GM21423 (cell line): ENCODE measurements at regions not wholly inside any gene's neighbourhood (a gene's known extent, or its start where the extent isn't known, plus 50 kb on each side); places are given as distances from the start of the nearest gene placed in this dataset.

Experiments
- ATAC-seq: cut with Tn5 transposase; IDR thresholded peaks from one replicate; pipeline ENCODE4 v1.9.1; 2021; ENCODE audit warnings: mild to moderate bottlenecking, moderate library complexity; ENCODE audit not compliant: unreplicated experiment

DNA sequence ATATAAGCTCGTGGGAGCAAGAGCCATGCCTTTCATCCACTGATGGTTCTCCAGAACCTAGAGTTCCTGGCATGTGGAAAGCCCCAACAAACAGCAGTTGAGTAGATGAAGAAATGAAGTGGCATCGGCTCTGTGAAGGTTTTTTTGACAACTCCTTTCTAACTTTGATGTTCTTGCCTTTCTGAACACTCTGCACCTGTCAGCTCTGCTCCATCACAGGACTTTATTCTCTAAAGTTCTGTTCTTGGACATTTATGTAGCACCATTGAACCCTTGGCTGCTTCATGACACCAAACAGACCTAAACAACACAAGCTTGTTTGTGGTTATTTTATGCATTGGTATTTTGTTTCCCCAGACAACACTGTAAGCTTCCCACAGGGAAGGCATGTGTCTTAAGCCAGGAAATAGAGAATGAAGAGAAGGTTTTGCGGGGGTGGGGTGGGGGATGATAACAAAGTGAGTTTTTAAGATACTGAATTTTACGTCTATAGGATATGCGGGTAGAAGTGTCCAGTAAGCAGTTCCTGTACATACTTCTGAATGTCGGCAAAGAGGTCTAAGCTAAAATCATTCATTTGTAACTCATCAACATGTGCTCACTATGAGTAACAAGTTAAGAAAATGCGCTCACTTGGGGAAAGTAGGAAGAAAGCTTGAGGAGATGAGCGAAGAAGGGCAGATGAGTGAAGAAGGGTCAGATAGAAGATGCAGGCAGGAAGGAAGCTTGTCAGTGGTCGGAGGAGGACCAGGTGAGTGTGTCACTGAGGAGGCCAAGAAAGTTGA is 146.0 kb upstream of the PLEKHG7 start:
- no peak for ATAC-seq

- peak; percentile 26 for ATAC-seq
Measured at GRCh38 chr12:92556141-92556540, 146.6 kb upstream of the PLEKHG7 start.

DNA sequence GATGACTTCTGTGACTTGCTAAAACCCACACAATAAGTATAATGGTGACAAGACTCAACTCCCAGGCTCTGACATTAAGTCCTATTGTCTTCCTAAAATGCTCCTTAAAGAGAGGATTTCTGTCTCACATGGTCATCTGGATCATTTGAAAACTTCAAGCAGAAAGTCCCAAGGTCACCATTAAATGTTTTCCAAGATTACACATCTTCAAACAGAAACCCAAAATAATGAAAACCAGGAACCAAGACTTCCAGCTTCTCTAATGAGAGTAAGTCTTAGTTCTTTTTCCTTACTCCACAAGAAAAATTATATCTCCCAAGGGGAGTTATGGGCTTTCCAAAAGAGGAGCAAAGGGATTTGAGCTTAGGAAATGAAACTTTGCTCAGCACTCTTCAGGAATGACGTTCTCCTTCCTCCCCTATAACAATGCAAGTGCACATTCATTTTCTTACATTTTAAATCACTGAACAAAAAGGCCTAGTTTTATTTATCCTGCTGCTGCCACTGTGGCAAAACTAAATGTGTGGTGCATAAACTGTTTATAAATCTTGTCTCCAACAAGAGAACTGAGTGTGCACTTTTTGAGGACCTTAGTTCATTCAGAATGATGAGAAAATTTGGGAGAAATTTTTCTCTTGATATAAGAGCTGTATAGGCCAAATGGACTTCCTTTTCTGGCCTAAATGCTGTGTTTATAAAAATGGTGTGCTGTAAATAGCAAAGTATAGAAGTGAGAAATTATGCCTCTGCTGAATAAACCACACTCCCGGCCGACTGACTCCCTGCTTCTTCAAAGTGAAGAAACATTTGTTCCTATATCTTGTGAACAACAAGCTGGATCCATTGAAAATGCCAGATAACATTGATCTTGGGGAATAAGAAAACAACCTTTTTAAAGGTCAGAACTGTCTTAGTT is 148.4 kb upstream of the PLEKHG7 start:
- ATAC-seq: no peak

GRCh38 chr12:92553389-92553788 is 149.4 kb upstream of the PLEKHG7 start:
- ATAC-seq: no peak

DNA sequence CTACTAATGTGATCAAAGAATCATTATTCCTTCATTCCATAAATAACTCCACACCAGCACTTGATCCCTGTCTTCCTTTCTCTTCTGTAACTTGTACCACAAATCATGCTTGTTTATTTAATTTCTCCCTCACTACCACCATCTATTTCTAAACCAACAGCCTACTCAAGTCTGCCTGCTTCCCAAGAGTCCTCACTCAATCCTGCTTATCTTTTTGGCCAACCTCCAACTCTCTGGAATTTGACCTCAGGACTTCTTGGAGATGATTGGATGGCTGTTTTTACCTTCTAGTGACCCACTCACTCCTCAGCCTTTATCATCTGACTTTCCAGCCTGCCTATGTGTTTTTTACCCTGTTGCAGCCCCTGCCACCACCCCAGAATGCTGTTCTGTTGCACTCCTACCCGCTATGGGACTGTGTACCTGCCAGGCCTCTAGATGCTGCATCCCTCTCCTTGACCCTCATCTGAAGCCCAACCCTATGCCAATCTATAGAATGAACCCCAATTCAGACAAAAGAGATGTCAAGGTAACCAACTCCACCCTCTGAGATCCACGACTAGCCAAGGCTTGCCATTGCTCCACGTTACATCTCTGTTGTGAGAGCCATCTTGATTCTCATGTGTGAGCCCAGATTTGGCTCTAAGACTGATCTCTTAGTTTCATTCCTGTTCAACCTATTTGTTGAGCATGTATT is 150.2 kb upstream of the PLEKHG7 start:
- ATAC-seq: no peak

DNA sequence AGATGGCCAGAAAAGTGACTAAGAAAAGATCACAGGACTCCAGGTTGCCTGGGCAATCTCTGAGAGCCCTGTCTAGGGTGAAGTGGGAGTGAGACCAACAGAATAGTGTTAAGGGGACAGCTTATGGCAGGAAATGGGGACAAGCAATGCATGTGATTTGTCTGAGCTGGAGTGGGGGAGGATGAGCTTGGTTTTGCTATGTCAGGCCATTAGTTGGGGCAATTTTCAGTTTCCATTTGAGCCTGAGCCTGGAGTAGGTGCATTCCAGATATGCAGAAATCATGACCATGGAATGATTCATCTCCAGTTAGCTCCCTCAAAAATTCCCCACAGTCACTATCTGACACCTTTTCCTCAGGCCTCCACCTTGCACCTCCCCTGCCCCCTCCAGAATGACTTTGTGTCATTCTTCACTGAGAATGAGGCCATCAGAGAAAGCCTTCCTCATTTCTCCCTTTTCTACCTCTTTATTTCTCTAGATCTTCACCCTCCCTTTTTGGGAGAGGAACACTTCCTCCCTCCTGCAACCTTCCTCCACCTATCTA is 150.9 kb upstream of the PLEKHG7 start:
- ATAC-seq: peak; percentile 51

DNA sequence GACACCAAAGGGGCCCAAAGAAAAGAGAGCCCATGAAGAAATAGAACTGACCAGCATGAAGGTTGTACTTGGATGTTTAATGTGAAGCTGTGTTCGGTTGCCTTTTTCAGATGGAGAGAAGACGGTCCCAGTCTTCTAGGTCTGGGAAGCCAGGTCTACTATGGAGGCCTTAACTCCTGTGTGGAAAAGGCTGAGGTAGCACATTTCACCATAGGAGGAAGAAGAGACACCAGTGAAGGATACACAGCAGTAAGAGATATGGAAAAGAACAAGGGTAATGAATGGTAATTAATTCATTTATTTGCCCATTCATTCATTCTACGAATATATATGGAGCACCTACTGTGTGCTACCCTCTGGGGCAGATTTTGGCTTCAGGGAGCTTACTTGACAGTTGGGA is 151.6 kb upstream of the PLEKHG7 start:
- ATAC-seq: no peak

- ATAC-seq: no peak
Measured at GRCh38 chr12:92550661-92551060, 152.1 kb upstream of the PLEKHG7 start.

GRCh38 chr12:92550254-92550653 is 152.5 kb upstream of the PLEKHG7 start:
- no peak for ATAC-seq

- ATAC-seq: no peak
Measured at GRCh38 chr12:92549516-92549915, 153.3 kb upstream of the PLEKHG7 start.

DNA sequence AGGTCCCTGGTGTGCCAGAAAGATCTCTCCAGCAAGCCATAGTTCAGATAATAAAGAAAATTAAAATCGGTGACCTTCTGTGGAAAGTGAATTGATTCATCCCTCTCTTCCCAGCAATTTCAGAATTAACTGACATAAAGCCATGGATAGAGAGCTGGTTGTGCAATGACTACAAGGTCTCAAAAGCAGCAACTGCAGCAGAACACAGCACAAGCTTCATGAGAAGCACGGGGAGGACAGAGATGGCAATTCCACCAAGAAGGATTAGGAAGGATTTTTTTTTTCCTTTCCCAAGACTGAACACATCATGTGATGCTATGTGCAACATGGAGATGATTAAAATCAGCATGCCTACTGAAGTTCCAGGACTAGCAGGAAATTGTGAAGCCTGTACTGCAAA is 154.9 kb upstream of the PLEKHG7 start:
- ATAC-seq: no peak

GRCh38 chr12:92547420-92547819 is 155.4 kb upstream of the PLEKHG7 start:
- no peak for ATAC-seq

DNA sequence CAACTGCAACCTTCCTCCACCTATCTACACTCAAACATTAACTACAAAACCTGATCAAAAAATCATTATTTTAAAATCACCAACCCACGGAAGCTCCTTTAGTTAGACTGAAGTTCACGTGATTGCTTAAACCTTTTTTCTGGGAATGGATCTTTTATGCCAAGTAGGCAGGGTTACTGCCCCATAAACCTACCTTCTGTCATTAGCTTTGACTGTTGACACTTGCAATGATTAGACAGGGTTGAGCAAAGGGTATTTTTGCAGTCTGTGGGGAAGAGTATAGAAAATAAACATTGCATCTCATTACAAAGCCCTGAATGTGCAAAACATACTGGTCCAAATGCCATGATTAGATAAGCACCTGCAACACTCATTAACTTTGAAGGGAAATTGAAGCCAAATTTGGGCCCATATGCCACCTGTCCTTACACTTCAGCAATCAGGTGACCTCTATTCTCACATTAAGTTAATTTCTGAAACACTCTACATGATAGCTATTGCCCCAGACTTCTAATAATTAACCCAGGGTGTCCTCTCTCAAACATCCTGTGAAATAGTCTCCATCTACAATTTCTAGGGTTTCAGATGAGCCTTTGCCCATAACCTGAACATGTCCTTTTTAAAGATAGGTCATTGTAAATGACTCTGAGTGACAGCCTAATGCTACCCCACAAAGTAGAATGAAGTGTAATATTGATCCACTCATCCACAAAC is 156.0 kb upstream of the PLEKHG7 start:
- peak; percentile 76 for ATAC-seq

DNA sequence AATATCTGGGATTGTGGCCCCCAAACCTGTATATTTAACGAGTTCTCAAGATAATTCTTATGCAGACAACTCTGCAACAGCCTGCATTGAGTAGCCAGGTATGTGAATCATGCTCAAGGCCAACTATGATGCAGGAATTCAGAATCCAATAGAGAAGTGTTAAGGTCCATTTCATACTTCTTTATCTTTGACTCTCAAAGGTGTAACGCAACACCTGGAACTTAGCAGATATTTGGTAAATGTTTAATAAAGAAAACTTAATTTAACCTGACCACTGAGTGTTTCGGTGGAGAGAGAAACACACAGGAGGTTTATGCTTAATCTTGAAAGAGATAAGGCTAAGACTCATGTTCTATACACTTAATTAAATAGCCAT is 156.5 kb upstream of the PLEKHG7 start:
- ATAC-seq: peak; percentile 32

DNA sequence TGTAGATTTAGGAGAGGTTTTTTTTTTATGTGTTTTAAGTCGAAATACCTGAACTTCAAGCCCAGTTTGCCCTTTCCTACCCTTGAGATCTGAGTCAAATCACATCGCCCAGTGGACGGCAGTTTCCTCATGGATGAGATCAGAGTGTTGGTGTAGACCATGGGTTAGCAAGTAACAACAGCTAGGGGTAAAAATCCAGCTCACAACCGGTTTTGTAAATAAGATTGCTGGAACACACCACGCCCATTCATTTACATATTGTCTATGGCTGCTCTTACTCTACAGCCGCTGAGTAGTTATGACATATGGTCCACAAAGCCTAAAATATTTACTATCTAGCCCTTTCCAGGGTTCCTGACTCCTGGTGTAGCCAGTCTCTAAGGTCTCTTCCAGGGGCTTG is 158.5 kb upstream of the PLEKHG7 start:
- ATAC-seq: no peak

DNA sequence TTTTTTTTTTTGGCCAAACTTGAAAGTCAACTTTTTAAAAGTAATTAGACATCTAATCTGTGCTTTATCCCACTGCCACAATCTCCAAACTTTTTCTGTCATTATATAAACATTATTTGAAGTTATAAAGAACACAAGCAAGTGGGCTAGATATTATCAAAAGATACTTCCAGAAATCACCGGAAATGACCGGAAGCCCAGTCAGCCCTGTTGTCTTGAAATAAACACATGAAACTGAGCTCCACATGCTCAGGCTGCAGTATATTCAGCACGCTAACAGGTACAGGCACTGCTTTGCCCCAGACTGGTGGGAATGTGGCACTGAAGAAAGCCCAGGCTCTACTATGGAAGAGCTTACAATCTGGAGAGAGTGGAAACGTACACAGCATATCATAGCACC is 158.9 kb upstream of the PLEKHG7 start:
- no peak for ATAC-seq

DNA sequence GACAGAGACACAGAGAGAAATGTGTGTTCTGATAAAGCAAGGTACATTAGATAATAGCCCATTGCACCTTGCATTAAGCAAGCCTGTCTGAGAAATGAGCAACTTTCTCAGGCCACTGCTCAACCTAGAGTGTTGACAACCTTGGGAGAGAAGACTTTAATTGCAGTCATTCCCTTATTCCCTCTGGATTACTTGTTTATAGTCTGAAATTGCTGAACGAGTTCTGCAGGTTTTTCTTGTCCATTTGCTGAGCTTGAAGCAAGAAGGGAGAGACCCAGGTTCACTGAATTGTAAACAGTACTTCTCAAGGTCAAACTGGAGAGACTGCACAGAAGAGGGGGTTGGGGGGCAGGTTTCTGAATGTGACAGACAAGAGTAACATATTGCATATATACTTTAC is 159.4 kb upstream of the PLEKHG7 start:
- ATAC-seq: no peak

- no peak for ATAC-seq
Measured at GRCh38 chr12:92541731-92542130, 161.1 kb upstream of the PLEKHG7 start.

DNA sequence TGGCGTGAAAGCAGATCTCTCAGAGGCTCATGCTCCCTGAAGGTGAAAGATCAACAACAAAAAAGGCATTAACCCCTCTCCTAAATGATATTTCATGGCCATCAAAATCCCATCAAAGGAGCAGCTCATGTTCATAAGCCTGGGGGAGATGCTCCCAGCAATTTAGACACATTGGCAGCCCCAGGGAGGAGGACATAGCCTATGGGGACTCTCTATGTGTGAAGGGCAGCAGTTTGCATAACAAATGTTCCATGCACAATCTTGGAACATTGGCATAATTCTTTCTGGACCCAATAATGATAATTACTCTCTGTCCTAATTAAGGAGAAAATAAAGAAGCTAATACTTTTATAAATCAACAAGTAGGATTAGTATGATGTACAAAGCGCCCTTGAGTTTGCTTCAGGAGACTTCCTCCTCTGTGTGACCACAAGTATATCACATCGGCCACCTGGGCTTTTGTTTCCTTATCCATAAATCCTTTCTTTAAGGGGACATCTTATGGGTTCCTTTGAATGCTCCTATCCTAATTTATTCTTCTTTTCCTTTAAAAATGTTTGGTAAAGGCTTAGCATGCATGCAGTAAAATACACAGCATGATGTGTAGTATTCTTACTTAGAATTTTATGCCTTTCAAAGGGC is 161.9 kb upstream of the PLEKHG7 start:
- ATAC-seq: no peak
